ENCODE measurements at regions not wholly inside any gene's neighbourhood (a gene's known extent, or its start where the extent isn't known, plus 50 kb on each side); places are given as distances from the start of the nearest gene placed in this dataset.

- no peak overlapping the region for H3K4me3 ChIP-seq (replicated peaks; ENCODE audit: insufficient read depth, low read length)
- TF ChIP-seq GABPA (IDR thresholded peaks at IDR 0.05; ENCODE audit: low read depth), result no peak
- TF ChIP-seq CTCF (IDR thresholded peaks at IDR 0.05; ENCODE audit: insufficient read depth, low read length), result no peak
- TF ChIP-seq REST (IDR thresholded peaks at IDR 0.05; ENCODE audit: insufficient replicate concordance, low read depth), result no peak
- no peak for TF ChIP-seq POLR2AphosphoS5 (IDR thresholded peaks at IDR 0.05; ENCODE audit: low read depth)
- TF ChIP-seq SPI1 (IDR thresholded peaks at IDR 0.05; ENCODE audit: borderline replicate concordance, low read depth), result no peak
- no peak overlapping the region for H3K27ac ChIP-seq (replicated peaks)
- H3K27me3 ChIP-seq (ENCODE audit: insufficient read depth, poor library complexity, severe bottlenecking), result peaks cover 5% of the 10 kb centered on the region
- DNase-seq (ENCODE audit: low read depth in 1 of 2, low spot score in 1 of 2), result no peak
Observed at GRCh38 chr3:124461838-124462632, 268.2 kb upstream of the UMPS start.

GRCh38 chr3:124463234-124463633 is 267.0 kb upstream of the UMPS start:
- no peak for DNase-seq (ENCODE audit: low read depth in 1 of 2, low spot score in 1 of 2)
- Histone ChIP-seq H3K27me3 (ENCODE audit: insufficient read depth, poor library complexity, severe bottlenecking) (peaks cover 5% of the 10 kb centered on the region), H3K27ac (replicated peaks) (no peak overlapping the region)

More at GRCh38 chr3:124463234-124463633, 267.0 kb upstream of the UMPS start:
- TF ChIP-seq POLR2AphosphoS5 (IDR thresholded peaks at IDR 0.05; ENCODE audit: low read depth), result no peak
- TF ChIP-seq CTCF (IDR thresholded peaks at IDR 0.05; ENCODE audit: insufficient read depth, low read length), result no peak
- TF ChIP-seq GABPA (IDR thresholded peaks at IDR 0.05; ENCODE audit: low read depth), result no peak
- TF ChIP-seq REST (IDR thresholded peaks at IDR 0.05; ENCODE audit: insufficient replicate concordance, low read depth), result no peak
- no peak for TF ChIP-seq SPI1 (IDR thresholded peaks at IDR 0.05; ENCODE audit: borderline replicate concordance, low read depth)
- H3K4me3 ChIP-seq (replicated peaks; ENCODE audit: insufficient read depth, low read length), result no peak overlapping the region
